ENCODE measurements at regions not wholly inside any gene's neighbourhood (a gene's known extent, or its start where the extent isn't known, plus 50 kb on each side); places are given as distances from the start of the nearest gene placed in this dataset.

DNA sequence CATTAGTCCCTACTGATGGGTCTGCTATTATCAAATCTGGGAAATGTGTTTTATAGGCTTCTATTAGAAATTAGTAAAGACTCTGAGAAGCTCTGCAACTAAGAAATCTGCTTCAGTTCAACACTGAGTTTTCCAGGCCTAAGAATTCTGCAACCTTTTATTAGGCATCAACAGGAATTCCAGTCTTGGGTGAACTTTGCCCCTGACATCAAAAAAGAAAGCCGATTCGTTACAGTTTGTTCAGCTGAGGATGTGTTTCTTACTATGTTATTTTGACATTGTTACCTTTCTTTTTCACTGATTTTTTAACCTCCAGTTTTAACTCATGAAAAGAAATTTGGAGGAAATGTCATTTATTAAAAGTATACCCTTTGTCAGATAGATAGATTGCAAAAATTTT is 131.5 kb upstream of the KCNH8 start:
- TF ChIP-seq, protein P1, sequence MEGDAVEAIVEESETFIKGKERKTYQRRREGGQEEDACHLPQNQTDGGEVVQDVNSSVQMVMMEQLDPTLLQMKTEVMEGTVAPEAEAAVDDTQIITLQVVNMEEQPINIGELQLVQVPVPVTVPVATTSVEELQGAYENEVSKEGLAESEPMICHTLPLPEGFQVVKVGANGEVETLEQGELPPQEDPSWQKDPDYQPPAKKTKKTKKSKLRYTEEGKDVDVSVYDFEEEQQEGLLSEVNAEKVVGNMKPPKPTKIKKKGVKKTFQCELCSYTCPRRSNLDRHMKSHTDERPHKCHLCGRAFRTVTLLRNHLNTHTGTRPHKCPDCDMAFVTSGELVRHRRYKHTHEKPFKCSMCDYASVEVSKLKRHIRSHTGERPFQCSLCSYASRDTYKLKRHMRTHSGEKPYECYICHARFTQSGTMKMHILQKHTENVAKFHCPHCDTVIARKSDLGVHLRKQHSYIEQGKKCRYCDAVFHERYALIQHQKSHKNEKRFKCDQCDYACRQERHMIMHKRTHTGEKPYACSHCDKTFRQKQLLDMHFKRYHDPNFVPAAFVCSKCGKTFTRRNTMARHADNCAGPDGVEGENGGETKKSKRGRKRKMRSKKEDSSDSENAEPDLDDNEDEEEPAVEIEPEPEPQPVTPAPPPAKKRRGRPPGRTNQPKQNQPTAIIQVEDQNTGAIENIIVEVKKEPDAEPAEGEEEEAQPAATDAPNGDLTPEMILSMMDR (IDR thresholded peaks at IDR 0.05 in 8 of 11, conservative IDR thresholded peaks at IDR 0.05 in 3 of 11): no peak
- TF ChIP-seq POLR2A (IDR thresholded peaks at IDR 0.05): no peak

All from spleen (tissue), 7 donors.